ENCODE measurements at regions not wholly inside any gene's neighbourhood (a gene's known extent, or its start where the extent isn't known, plus 50 kb on each side); places are given as distances from the start of the nearest gene placed in this dataset.

DNA sequence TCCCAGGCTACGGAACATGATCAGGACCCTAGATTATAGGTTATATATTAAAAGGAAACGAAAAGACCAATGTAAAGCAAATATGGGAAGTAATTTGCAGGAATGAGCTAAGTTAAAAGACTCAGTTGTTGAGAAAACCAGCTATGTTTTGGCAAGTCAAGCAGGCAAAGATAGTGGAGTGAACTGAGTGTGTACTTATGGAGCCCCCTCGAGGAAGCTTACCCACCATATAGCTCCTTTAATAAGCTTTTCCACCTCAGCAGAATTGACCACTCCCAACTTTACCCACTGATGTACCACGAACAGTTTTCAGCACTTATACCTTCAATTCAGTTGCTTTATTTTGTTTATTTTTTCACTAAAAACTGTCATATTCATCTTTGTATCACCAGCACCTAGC is 57.3 kb upstream of the PJA2 start:
- no peak for ATAC-seq
- H3K9me3 Mint-ChIP-seq (ENCODE audit: low read depth) = no peaks in the 10 kb centered on the region
- CTCF ChIA-PET = interaction anchor here (0.9 to 1.0 kb wide), 2 partner anchors 545 to 548 kb away, joined by 3 read pairs; no protein-coding TSS in a partner anchor

More for the DNA sequence above, 57.3 kb upstream of the PJA2 start:
- no peaks in the 10 kb centered on the region for H3K36me3 Mint-ChIP-seq
- H3K27ac Mint-ChIP-seq = no peak overlapping the region
- H3K4me1 Mint-ChIP-seq = peaks cover 8% of the 10 kb centered on the region
- DNase-seq = no peak
- no peak overlapping the region for H3K4me3 Mint-ChIP-seq
- peaks cover 11% of the 10 kb centered on the region for H3K27me3 Mint-ChIP-seq

Data from activated CD8-positive, alpha-beta memory T cell treated with anti-CD3 and anti-CD28 coated beads, Interleukin-2, amount 10 ng/mL, durations not matched to agents 7 days and 5 days (primary cell).